Ovary (tissue), 3 donors: ENCODE measurements at regions not wholly inside any gene's neighbourhood (a gene's known extent, or its start where the extent isn't known, plus 50 kb on each side); places are given as distances from the start of the nearest gene placed in this dataset.

Source experiments
- EP300 ChIP-seq: sonication (generic); formaldehyde crosslinking; IDR thresholded peaks from one replicate; pipeline ENCODE4 v1.6.1; 2017; ENCODE audit warnings: antibody characterized with exemption
- POLR2A ChIP-seq: fragments of 450-650 bp; IDR thresholded peaks from one replicate; pipeline ENCODE4 v1.6.1; 2017; ENCODE audit warnings: antibody characterized with exemption, mild to moderate bottlenecking, moderate library complexity
- TF ChIP-seq, protein P1 (sequence below), 3 donors: fragments of 450-650 bp in 2 of 3; fragments of 200-600 bp in 1 of 3; IDR thresholded peaks; one replicate each; pipeline versions ENCODE4 v1.5.1 to v1.8.0; 2016 to 2022; ENCODE audit warnings: antibody characterized with exemption in 3 of 3, mild to moderate bottlenecking in 1 of 3
- donor health status: DM: no; HTN: no; CAD: no.

GRCh38 chr4:183586824-183587223 lies 72.2 kb downstream of the RWDD4 start:
- TF ChIP-seq POLR2A (no peak), EP300 (no peak)
- TF ChIP-seq, protein P1, sequence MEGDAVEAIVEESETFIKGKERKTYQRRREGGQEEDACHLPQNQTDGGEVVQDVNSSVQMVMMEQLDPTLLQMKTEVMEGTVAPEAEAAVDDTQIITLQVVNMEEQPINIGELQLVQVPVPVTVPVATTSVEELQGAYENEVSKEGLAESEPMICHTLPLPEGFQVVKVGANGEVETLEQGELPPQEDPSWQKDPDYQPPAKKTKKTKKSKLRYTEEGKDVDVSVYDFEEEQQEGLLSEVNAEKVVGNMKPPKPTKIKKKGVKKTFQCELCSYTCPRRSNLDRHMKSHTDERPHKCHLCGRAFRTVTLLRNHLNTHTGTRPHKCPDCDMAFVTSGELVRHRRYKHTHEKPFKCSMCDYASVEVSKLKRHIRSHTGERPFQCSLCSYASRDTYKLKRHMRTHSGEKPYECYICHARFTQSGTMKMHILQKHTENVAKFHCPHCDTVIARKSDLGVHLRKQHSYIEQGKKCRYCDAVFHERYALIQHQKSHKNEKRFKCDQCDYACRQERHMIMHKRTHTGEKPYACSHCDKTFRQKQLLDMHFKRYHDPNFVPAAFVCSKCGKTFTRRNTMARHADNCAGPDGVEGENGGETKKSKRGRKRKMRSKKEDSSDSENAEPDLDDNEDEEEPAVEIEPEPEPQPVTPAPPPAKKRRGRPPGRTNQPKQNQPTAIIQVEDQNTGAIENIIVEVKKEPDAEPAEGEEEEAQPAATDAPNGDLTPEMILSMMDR (IDR thresholded peaks at IDR 0.05), result no peak
